GM19328 (cell line): ENCODE measurements at regions not wholly inside any gene's neighbourhood (a gene's known extent, or its start where the extent isn't known, plus 50 kb on each side); places are given as distances from the start of the nearest gene placed in this dataset.

ENCODE experiments used
- ATAC-seq: cut with Tn5 transposase; IDR thresholded peaks from one replicate; pipeline ENCODE4 v1.9.1; 2021; ENCODE audit warnings: mild to moderate bottlenecking, moderate library complexity; ENCODE audit not compliant: unreplicated experiment

- ATAC-seq = no peak
Observed at GRCh38 chr16:72240466-72240865, 68.5 kb upstream of the PMFBP1 start.

- ATAC-seq = no peak
Observed at GRCh38 chr16:72236866-72237265, 64.9 kb upstream of the PMFBP1 start.

DNA sequence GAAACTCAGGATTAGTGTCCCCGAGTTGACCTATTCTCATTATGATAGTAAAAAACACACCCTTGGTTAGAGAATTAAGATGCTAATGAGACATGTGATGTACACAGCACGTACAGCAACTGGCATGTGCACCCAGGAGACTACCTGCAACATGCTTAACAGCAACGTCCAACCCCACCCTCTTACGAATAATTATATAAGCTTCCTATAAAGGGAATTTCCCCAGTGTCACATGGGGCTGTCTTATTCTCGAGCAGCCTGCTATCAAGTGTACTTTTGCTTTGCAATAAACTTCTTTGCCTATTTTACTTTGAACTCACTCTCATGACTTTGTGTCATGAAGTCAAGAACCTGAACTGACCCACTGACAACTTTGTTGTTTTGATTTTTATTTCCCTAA lies 62.4 kb upstream of the PMFBP1 start:
- ATAC-seq = no peak

DNA sequence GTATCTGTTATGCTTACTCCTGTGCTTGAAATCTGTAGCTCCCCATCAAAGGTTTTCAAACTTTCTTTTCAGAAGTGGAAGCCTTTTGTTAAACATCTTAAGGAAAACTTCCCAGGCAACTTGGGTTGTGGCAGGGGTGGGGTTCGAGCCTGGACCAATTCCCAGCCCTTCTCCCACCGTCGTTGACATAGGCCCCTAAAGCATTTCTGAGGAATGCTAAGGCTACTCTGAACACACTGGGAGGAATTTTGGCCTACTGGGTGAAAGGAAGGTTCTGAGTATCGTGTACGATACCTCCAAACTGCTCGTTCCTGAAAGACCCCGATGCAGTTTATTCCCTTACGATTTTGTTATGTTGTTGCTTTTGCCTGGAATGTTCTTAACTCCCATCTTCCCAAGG lies 56.1 kb upstream of the PMFBP1 start:
- ATAC-seq = no peak

GRCh38 chr16:72226136-72226535 lies 54.2 kb upstream of the PMFBP1 start:
- no peak for ATAC-seq

- no peak for ATAC-seq
Observed at GRCh38 chr16:72224260-72224768, 52.4 kb upstream of the PMFBP1 start.

GRCh38 chr16:72222503-72222902 lies 50.5 kb upstream of the PMFBP1 start:
- ATAC-seq = no peak
